Panc1 (cell line): ENCODE measurements at regions not wholly inside any gene's neighbourhood (a gene's known extent, or its start where the extent isn't known, plus 50 kb on each side); places are given as distances from the start of the nearest gene placed in this dataset.

Source experiments
- ATAC-seq: fragments of 200-7000 bp; cut with Tn5 transposase; 2 replicates; pipeline ENCODE4 v1.9.1; 2020; ENCODE audit warnings: mild to moderate bottlenecking, moderate library complexity
- BruUV-seq: library from RNA; stranded (reverse); fragments of 400-500 nt; replicated peaks from 2 replicates; lab custom pipeline; 2021; lab: Mats Ljungman, UMichigan
- CTCF ChIA-PET: fragments of 300-600 bp; sonication (Branson Sonifier 250); formaldehyde crosslinking; loops from one replicate; lab custom pipeline; 2022; ENCODE audit warnings: antibody characterized with exemption; lab: Charles Lee
- POLR2A ChIA-PET: fragments of 300-600 bp; sonication (Branson Sonifier 250); formaldehyde crosslinking; loops from one replicate; lab custom pipeline; 2022; ENCODE audit warnings: antibody characterized with exemption; lab: Charles Lee
- DNase-seq: peaks from one replicate; pipeline ENCODE4 v3.0.0-alpha.2; 2010; ENCODE audit warnings: low read depth, low spot score
- H3K27ac ChIP-seq: 2 replicates; pipeline ENCODE4 v1.5.1; 2011; ENCODE audit warnings: mild to moderate bottlenecking, low read length, inconsistent platforms
- H3K27me3 ChIP-seq: fragments of 200-500 bp; sonication (Bioruptor generic); 2 replicates; pipeline ENCODE4 v1.6.0; 2014; ENCODE audit warnings: low read length, inconsistent platforms; ENCODE audit not compliant: control insufficient read depth, insufficient read depth
- H3K36me3 ChIP-seq: fragments of 200-500 bp; sonication (Bioruptor generic); 2 replicates; pipeline ENCODE4 v1.5.1; 2014; ENCODE audit warnings: inconsistent platforms, mild to moderate bottlenecking, low read length, moderate library complexity; ENCODE audit not compliant: control insufficient read depth, insufficient read depth
- H3K4me1 ChIP-seq: 2 replicates; pipeline ENCODE4 v1.5.1; 2011; ENCODE audit warnings: inconsistent platforms, mild to moderate bottlenecking, low read length, moderate library complexity; ENCODE audit not compliant: control insufficient read depth, insufficient read depth
- H3K4me3 ChIP-seq, 2 experiments: 2 replicates each; pipeline ENCODE4 v1.5.1; 2011 to 2012; ENCODE audit warnings: low read depth in 2 of 2, low read length in 2 of 2, mild to moderate bottlenecking in 2 of 2, inconsistent platforms in 1 of 2, moderate library complexity in 1 of 2
- H3K9me3 ChIP-seq: fragments of 200-500 bp; sonication (Bioruptor generic); 2 replicates; pipeline ENCODE4 v1.5.1; 2014; ENCODE audit warnings: low read depth, mild to moderate bottlenecking, inconsistent platforms, low read length, moderate library complexity; ENCODE audit not compliant: control insufficient read depth, insufficient read depth
- CTCF ChIP-seq: fragments of 450-650 bp; IDR thresholded peaks from 2 replicates; pipeline ENCODE4 v1.5.1; 2017; ENCODE audit warnings: mild to moderate bottlenecking
- POLR2AphosphoS5 ChIP-seq: IDR thresholded peaks from 2 replicates; pipeline ENCODE4 v1.6.1; 2012; ENCODE audit warnings: mild to moderate bottlenecking, low read depth, low read length, moderate library complexity
- SIN3A ChIP-seq: IDR thresholded peaks from 2 replicates; pipeline ENCODE4 v1.6.1; 2012; ENCODE audit warnings: low read depth, mild to moderate bottlenecking, low read length, moderate library complexity, borderline replicate concordance; ENCODE audit not compliant: insufficient read depth
- TCF7L2 ChIP-seq: IDR thresholded peaks from 2 replicates; pipeline ENCODE4 v1.6.1; 2011; ENCODE audit warnings: mild to moderate bottlenecking, low read depth, low read length, inconsistent platforms
- in situ Hi-C: cut with HindIII; loops from 2 replicates; pipeline ENCODE4 v1.10.0; 2016; ENCODE audit warnings: low sequenced_read_pairs, low pct_unique_long_range_greater_than_20kb
- intact Hi-C: fragments of 100-400 bp; cut with micrococcal nuclease; formaldehyde crosslinking; loops from one replicate; pipeline ENCODE4 v1.10.0; 2022; ENCODE audit not compliant: unreplicated experiment
- TF ChIP-seq, protein P1 (sequence below), 2 experiments: IDR thresholded peaks; 2 replicates each; pipeline ENCODE4 v1.6.1; 2011 to 2012; ENCODE audit warnings: low read depth in 2 of 2, control low read depth in 1 of 2, low read length in 1 of 2, mild to moderate bottlenecking in 1 of 2, moderate library complexity in 1 of 2; ENCODE audit not compliant: insufficient read depth in 1 of 2

DNA sequence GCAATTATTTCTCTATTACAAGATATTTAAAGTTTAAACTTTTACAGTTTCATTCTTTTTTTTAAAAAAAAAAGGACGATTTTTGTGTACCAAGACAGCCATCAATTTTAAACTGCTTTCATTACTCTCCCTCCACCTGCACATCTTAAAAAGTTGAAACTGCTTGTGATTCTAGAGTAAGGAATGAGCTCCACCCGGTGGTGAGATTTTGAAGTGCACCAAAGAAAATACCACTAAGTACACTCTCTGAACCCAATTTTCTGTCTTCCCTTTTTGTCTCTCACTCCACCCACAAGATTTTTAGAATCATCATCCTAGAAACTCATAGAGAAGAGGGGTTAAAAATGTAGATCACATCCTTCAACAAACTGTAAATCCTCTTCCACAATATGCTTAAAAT, 91.3 kb upstream of the WDR44 start:
- CTCF ChIA-PET: interaction anchor here (0.6 to 1.0 kb wide), 5 partner anchors 29 to 439 kb away, joined by 3 to 5 read pairs (median 3); partner anchors contain the start of gene KLHL13
- TF ChIP-seq CTCF (peak; percentile 73; the same call in 1 of the 2 replicates), POLR2AphosphoS5 (no peak)
- DNase-seq (peak; percentile 39), ATAC-seq (no peak)
- POLR2A ChIA-PET: interaction anchor here (0.9 kb wide), 1 partner anchor 258 kb away, joined by 4 read pairs; no protein-coding TSS in a partner anchor
- Histone ChIP-seq H3K9me3 (no peaks in the 10 kb centered on the region), H3K4me1 (no peaks in the 10 kb centered on the region), H3K27ac (no peak overlapping the region), H3K4me3 (no peak overlapping the region), H3K36me3 (no peaks in the 10 kb centered on the region), H3K27me3 (no peaks in the 10 kb centered on the region)
- intact Hi-C loops: loop anchor here (10.0 kb wide), 2 partner anchors 260 to 1760 kb away; no protein-coding TSS in a partner anchor
- in situ Hi-C loops: no loop called here
- BruUV-seq: no TSS peak

DNA sequence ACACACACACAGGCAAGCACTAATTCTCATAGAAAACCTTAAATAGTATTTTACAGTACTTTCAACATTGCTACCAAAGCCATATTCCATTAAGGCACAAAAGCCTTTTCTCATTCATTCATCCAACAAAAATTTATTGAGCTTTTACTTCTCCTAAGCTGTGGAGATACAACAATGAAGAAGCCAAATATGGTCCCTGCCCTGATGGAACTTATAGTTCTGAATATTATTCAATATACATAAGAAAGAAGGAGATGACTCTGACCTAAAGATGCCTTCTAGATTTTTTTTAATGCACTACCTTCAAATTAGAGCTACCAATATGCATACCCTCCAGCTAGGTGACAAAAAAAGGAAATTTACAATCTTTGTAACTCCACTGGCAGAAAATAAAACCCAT, 90.0 kb upstream of the WDR44 start:
- no TSS peak for BruUV-seq
- Histone ChIP-seq H3K27me3 (no peaks in the 10 kb centered on the region), H3K4me3 (no peak overlapping the region), H3K27ac (no peak overlapping the region), H3K4me1 (no peaks in the 10 kb centered on the region), H3K9me3 (no peaks in the 10 kb centered on the region), H3K36me3 (no peaks in the 10 kb centered on the region)
- in situ Hi-C loops: no loop called here
- POLR2A ChIA-PET: interaction anchor here (0.6 kb wide), 1 partner anchor 539 kb away, joined by 12 read pairs; no protein-coding TSS in a partner anchor
- ATAC-seq (no peak), DNase-seq (no peak)
- intact Hi-C loops: loop anchor here (10.0 kb wide), 2 partner anchors 261 to 1761 kb away; no protein-coding TSS in a partner anchor
- TF ChIP-seq SIN3A (no peak), POLR2AphosphoS5 (no peak), TCF7L2 (no peak), CTCF (no peak)
- TF ChIP-seq, protein P1, sequence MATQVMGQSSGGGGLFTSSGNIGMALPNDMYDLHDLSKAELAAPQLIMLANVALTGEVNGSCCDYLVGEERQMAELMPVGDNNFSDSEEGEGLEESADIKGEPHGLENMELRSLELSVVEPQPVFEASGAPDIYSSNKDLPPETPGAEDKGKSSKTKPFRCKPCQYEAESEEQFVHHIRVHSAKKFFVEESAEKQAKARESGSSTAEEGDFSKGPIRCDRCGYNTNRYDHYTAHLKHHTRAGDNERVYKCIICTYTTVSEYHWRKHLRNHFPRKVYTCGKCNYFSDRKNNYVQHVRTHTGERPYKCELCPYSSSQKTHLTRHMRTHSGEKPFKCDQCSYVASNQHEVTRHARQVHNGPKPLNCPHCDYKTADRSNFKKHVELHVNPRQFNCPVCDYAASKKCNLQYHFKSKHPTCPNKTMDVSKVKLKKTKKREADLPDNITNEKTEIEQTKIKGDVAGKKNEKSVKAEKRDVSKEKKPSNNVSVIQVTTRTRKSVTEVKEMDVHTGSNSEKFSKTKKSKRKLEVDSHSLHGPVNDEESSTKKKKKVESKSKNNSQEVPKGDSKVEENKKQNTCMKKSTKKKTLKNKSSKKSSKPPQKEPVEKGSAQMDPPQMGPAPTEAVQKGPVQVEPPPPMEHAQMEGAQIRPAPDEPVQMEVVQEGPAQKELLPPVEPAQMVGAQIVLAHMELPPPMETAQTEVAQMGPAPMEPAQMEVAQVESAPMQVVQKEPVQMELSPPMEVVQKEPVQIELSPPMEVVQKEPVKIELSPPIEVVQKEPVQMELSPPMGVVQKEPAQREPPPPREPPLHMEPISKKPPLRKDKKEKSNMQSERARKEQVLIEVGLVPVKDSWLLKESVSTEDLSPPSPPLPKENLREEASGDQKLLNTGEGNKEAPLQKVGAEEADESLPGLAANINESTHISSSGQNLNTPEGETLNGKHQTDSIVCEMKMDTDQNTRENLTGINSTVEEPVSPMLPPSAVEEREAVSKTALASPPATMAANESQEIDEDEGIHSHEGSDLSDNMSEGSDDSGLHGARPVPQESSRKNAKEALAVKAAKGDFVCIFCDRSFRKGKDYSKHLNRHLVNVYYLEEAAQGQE (IDR thresholded peaks at IDR 0.05; ENCODE audit: insufficient read depth in 1 of 2, low read depth in 2 of 2, low read length in 1 of 2): no peak
- CTCF ChIA-PET: interaction anchor here (0.6 kb wide), 1 partner anchor 12 kb away, joined by 4 read pairs; no protein-coding TSS in a partner anchor
